Endothelial cell of umbilical vein (primary cell): ENCODE measurements at regions not wholly inside any gene's neighbourhood (a gene's known extent, or its start where the extent isn't known, plus 50 kb on each side); places are given as distances from the start of the nearest gene placed in this dataset.

Source experiments
- BruUV-seq: library from RNA; stranded (reverse); fragments of 400-500 nt; replicated peaks from 2 replicates; lab custom pipeline; 2021; lab: Mats Ljungman, UMichigan
- CTCF ChIA-PET: fragments of 300-600, 350-600 bp; sonication (Branson Sonifier 250); formaldehyde crosslinking; loops from one replicate; lab custom pipeline; 2021; ENCODE audit warnings: antibody characterized with exemption, inconsistent platforms; lab: Charles Lee
- POLR2A ChIA-PET: fragments of 300-600, 350-600 bp; sonication (Branson Sonifier 250); formaldehyde crosslinking; loops from one replicate; lab custom pipeline; 2021; ENCODE audit warnings: antibody characterized with exemption, inconsistent platforms; lab: Charles Lee
- DNase-seq: peaks from one replicate; pipeline ENCODE4 v3.0.0-alpha.2; 2011; ENCODE audit warnings: low read depth, low spot score
- FAIRE-seq: peaks from 2 replicates; lab custom pipeline; 2011; peaks lifted over from hg19 to GRCh38; lab: Jason Lieb, UNC
- H2AFZ ChIP-seq: 2 replicates; pipeline ENCODE4 v1.6.0; 2012; ENCODE audit warnings: low read depth, low read length, control low read depth, inconsistent platforms
- H3K27ac ChIP-seq: 2 replicates; pipeline ENCODE4 v1.5.1; 2011; ENCODE audit warnings: low read depth, mild to moderate bottlenecking, control low read depth, low read length, moderate library complexity; ENCODE audit not compliant: insufficient read depth
- H3K27me3 ChIP-seq, 2 experiments: 2 replicates each; pipeline versions ENCODE4 v1.6.0 to v1.6.1; 2011; ENCODE audit warnings: low read length in 2 of 2, mixed read lengths in 1 of 2; ENCODE audit not compliant: control insufficient read depth in 2 of 2, insufficient read depth in 2 of 2
- H3K36me3 ChIP-seq, 2 experiments: 2 replicates in 1 of 2; 3 replicates in 1 of 2; pipeline ENCODE4 v1.5.1; 2011; ENCODE audit warnings: low read length in 2 of 2, mild to moderate bottlenecking in 1 of 2, moderate library complexity in 1 of 2; ENCODE audit not compliant: control insufficient read depth in 2 of 2, insufficient read depth in 2 of 2; ENCODE audit errors: extremely low read depth in 1 of 2
- H3K4me1 ChIP-seq: 3 replicates; pipeline ENCODE4 v1.5.1; 2011; ENCODE audit warnings: mild to moderate bottlenecking, low read length; ENCODE audit not compliant: control insufficient read depth, insufficient read depth; ENCODE audit errors: extremely low read depth
- H3K4me2 ChIP-seq: 2 replicates; pipeline ENCODE4 v1.6.1; 2011; ENCODE audit warnings: low read length, control low read depth, mixed read lengths; ENCODE audit not compliant: insufficient read depth
- H3K4me3 ChIP-seq, 3 experiments: fragments of 200-600 bp in 1 of 3; sonication (generic), shearing (Covaris generic) in 1 of 3; replicated peaks in 1 of 3; 2 replicates each; pipeline ENCODE4 v1.5.1; 2011 to 2016; ENCODE audit warnings: control low read depth in 3 of 3, low read length in 3 of 3, mild to moderate bottlenecking in 2 of 3, inconsistent platforms in 1 of 3, low read depth in 1 of 3, moderate library complexity in 1 of 3; ENCODE audit not compliant: insufficient read depth in 1 of 3
- H3K79me2 ChIP-seq: 2 replicates; pipeline ENCODE4 v1.6.0; 2012; ENCODE audit warnings: low read length, inconsistent platforms; ENCODE audit not compliant: control insufficient read depth, insufficient read depth
- H3K9ac ChIP-seq: replicated peaks from 2 replicates; pipeline ENCODE3; 2011; ENCODE audit warnings: low read length, control low read depth; ENCODE audit not compliant: insufficient read depth; ENCODE audit errors: extremely low read depth
- H3K9me1 ChIP-seq: replicated peaks from 3 replicates; pipeline ENCODE4 v1.6.0; 2011; ENCODE audit warnings: mild to moderate bottlenecking, low read length; ENCODE audit not compliant: control insufficient read depth, insufficient read depth; ENCODE audit errors: extremely low read depth
- H3K9me3 ChIP-seq: replicated peaks from 2 replicates; pipeline ENCODE4 v1.5.1; 2012; ENCODE audit warnings: low read length, inconsistent platforms; ENCODE audit not compliant: control insufficient read depth, insufficient read depth
- H4K20me1 ChIP-seq: replicated peaks from 2 replicates; pipeline ENCODE3; 2011; ENCODE audit warnings: mild to moderate bottlenecking, low read length; ENCODE audit not compliant: control insufficient read depth, insufficient read depth; ENCODE audit errors: extremely low read depth
- CTCF ChIP-seq, 2 donors: IDR thresholded peaks; 1 replicate in 1 of 2; 2 replicates in 1 of 2; pipeline ENCODE4 v1.5.1; 2011; ENCODE audit warnings: low read length in 2 of 2, mild to moderate bottlenecking in 2 of 2, moderate library complexity in 2 of 2, control low read depth in 1 of 2, inconsistent platforms in 1 of 2, low read depth in 1 of 2; ENCODE audit not compliant: insufficient read depth in 1 of 2; ENCODE audit errors: extremely low read depth in 1 of 2
- EZH2 ChIP-seq: IDR thresholded peaks from 2 replicates; pipeline ENCODE4 v1.6.1; 2012; ENCODE audit warnings: borderline replicate concordance, low read depth, mild to moderate bottlenecking, moderate library complexity, low read length, inconsistent platforms; ENCODE audit not compliant: severe bottlenecking
- MYC ChIP-seq: IDR thresholded peaks from one replicate; pipeline ENCODE4 v1.6.1; 2011; ENCODE audit warnings: mild to moderate bottlenecking, low read depth, low read length
- POLR2A ChIP-seq: IDR thresholded peaks from 2 replicates; pipeline ENCODE4 v1.6.1; 2012; ENCODE audit warnings: low read depth, mild to moderate bottlenecking, control low read depth, low read length
- POLR2AphosphoS5 ChIP-seq: IDR thresholded peaks from 2 replicates; pipeline ENCODE4 v1.6.1; 2012; ENCODE audit warnings: low read depth, mild to moderate bottlenecking, control low read depth, low read length, moderate library complexity; ENCODE audit not compliant: insufficient read depth
- dilution Hi-C: fragments of 300-500 bp; cut with MboI; formaldehyde crosslinking; loops from one replicate; pipeline ENCODE4 v1.15.0; 2019; ENCODE audit warnings: low sequenced_read_pairs; ENCODE audit not compliant: extremely low pct_ligation_motif_present
- intact Hi-C: fragments of 100-400 bp; cut with micrococcal nuclease; formaldehyde crosslinking; loops from one replicate; pipeline ENCODE4 v1.10.0; 2022
- TF ChIP-seq, protein P1 (sequence below): IDR thresholded peaks from 2 replicates; pipeline ENCODE4 v1.6.1; 2011; ENCODE audit not compliant: insufficient read depth, insufficient read length

- H3K27ac ChIP-seq = no peak overlapping the region
- intact Hi-C loops = no loop called here
- no peaks in the 10 kb centered on the region for H3K9me1 ChIP-seq
- BruUV-seq = no TSS peak
- no peaks in the 10 kb centered on the region for H4K20me1 ChIP-seq
- H3K79me2 ChIP-seq = no peaks in the 10 kb centered on the region
- H3K4me1 ChIP-seq = no peaks in the 10 kb centered on the region
- FAIRE-seq (no peak), DNase-seq (no peak)
- ChIA-PET CTCF (interaction anchor here (1.5 to 1.9 kb wide), 4 partner anchors 9 to 33 kb away, joined by 3 to 9 read pairs (median 4); no protein-coding TSS in a partner anchor), POLR2A (no interaction called here)
- no peak for TF ChIP-seq EZH2
- TF ChIP-seq POLR2AphosphoS5 = no peak
- no peak for TF ChIP-seq POLR2A
- TF ChIP-seq MYC = no peak
- TF ChIP-seq, protein P1, sequence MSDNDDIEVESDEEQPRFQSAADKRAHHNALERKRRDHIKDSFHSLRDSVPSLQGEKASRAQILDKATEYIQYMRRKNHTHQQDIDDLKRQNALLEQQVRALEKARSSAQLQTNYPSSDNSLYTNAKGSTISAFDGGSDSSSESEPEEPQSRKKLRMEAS = no peak
- TF ChIP-seq CTCF (IDR thresholded peaks at IDR 0.05; ENCODE audit: extremely low read depth in 1 of 2, insufficient read depth in 1 of 2, low read depth in 1 of 2, low read length in 2 of 2) = no peak
- no peaks in the 10 kb centered on the region for H3K36me3 ChIP-seq
- dilution Hi-C loops = no loop called here
- H3K9me3 ChIP-seq = no peaks in the 10 kb centered on the region
- H3K9ac ChIP-seq = no peak overlapping the region
- H3K4me2 ChIP-seq = no peak overlapping the region
- peaks cover 0 to 5% of the 10 kb centered on the region in 2 experiments for H3K27me3 ChIP-seq
- no peak overlapping the region for H2AFZ ChIP-seq
- no peak overlapping the region for H3K4me3 ChIP-seq
These were observed 101.8 kb downstream of the PHETA1 start for GRCh38 chr12:111267144-111267543.
